ELF-1 (cell line): ENCODE measurements at regions not wholly inside any gene's neighbourhood (a gene's known extent, or its start where the extent isn't known, plus 50 kb on each side); places are given as distances from the start of the nearest gene placed in this dataset.

Experiments
- DNase-seq: peaks from one replicate; pipeline ENCODE4 v3.0.0-alpha.2; 2016; ENCODE audit warnings: low read depth, low spot score

DNA sequence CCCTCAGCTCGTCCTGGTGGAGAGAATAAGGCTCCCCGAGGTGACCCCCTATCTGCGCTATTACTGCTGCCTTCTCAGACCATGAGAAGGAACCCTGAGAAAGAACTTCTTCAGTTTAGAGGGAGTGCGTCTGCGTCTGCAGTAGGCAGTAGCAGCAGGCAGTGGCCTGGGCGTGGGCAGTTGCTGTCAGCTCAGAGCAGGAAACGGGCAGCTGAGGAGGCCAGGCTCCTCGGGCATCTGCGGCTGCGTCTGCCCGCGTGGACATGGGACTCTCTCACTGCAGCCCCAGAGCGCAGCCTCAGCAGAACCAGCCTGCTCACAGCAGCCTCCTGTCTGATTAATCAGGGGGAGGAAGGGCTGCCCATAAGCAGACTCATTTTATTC lies 49.8 kb upstream of the FCN1 start:
- DNase-seq, result no peak

DNA sequence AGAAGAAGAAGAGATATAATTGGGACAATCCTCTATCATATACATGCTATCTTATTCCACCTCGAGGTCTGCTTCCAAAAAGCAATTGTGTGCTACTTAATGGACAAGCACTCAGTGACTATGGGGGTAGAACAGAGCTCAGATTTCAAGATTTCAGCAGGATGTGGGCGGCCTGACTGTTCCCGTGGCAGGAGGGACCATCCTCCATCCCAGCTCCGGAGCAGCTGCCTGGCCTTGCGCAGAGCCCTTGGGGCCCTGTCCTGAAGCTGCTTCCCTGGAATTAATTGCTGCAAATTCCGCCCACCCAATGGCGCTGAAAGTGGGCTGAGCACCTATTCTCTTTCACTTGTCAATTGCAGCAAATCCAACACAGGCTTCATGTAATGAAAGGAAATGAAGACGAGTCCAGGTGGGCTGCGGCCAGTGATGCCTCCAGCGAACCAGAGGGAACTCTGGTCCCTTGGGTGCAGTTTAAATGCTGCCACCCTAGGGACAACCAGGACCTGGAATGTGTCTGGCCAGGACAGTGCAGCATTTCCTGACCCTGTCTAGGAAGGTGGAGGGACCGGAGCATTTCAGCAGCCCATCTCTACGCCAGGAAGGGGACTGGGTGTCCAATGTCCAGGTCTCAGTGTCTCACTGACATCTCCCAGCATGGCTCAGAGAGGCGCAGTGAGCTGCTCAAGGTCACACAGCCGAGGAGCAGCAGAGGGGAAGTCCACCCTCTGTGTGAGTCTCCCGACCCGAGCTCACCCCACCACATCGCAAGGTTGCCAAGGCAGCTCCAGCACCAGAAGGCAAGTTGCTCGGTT lies 50.5 kb upstream of the FCN1 start:
- DNase-seq, result peak; percentile 50

- DNase-seq, result no peak
These were observed 51.0 kb upstream of the FCN1 start for GRCh38 chr9:134968823-134969090.

- no peak for DNase-seq
These were observed 51.7 kb upstream of the FCN1 start for GRCh38 chr9:134969156-134970045.

GRCh38 chr9:134970198-134970597 lies 52.5 kb upstream of the FCN1 start:
- DNase-seq, result no peak

DNA sequence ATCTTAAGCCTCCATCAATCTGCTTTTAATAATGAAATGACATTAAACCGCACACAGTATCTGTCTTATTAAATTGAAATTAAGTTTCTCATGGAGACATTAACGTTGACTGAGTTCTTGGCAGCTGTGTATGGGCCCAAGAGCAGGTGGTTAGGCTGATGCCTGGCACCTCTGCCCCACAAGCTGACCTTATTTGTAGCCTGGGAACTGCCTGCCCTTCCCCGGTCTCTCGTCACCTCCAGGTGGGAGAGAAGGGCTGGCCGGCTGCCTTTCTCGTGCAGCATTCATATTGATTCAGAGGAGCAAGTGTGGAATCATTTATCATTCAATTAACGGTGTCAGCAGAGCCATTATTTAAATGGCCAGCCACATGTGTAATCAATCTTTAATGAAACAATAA lies 53.0 kb upstream of the FCN1 start:
- no peak for DNase-seq

DNA sequence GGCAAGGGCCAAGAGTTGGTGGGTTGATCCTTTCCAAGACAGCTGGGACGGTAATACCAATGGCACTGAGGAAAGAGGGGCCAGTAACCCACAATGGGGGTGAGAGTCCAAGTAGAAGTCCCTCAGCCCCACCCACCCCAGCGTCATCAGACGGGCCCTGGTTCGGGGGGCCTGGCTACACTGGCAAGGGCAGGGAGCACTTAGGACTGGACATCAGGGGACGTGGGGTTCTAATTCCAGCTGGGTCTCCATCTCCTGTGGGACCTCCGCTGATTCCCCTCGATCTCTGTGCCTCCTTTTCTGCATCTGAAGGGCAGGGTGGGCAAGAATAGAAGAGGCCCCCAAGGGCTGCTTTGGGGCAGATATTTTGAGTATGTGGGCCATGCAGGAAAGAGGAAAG lies 53.5 kb upstream of the FCN1 start:
- no peak for DNase-seq

- no peak for DNase-seq
These were observed 54.0 kb upstream of the FCN1 start for GRCh38 chr9:134971696-134972095.

DNA sequence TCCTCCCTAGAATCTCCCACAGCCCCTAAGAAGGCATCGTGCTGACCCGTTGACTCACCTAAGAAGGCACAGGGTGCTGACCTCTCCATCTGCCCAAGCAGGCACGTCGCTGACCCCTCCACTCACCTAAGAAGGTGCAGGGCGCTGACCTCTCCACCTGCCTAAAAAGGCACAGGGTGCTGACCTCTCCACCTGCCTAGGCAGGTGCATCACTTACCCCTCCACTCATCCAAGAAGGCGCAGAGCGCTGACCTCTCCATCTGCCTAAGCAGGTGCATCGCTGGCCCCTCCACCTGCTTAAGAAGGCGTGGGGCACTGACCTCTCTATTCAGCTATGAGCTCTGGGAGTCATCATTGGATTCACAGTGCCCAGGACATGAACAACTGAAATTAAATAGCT lies 54.4 kb upstream of the FCN1 start:
- DNase-seq, result no peak

DNA sequence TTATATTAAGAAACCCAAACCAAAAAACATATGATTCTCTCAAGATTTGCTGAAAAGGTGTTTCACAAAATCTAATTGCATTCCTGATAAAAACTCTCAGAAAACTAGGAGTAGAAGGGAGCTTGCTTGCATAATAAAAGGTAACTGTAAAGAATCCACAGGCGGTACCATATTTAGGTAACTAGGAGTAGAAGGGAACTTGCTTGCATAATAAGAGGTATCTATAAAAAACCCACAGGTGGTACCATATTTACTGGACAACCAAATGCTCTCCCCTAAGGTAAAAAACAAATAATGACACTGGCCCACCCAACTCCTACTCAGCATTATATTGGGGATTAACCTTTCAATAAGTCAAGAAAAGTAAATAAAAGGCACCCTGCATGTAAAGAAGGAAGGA lies 57.5 kb upstream of the FCN1 start:
- DNase-seq, result no peak

DNA sequence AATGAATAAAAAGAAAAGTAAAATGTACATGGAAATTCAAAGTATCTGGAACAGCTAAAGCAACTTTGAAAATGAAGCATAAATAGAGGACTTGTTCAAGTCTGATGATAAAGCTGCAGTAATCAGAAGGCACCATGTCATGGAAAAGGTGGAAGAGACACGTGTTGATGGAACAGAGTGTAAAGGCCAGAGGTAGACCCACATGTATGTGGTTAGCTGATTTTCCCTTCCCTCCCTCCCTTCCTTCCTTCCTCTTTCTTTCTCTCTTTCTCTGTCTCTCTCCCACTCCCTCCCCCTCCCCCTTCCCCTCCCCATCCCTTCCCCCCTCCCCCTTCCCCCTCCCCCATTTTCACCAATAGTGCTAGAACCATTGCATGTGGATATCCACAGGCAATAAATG lies 58.7 kb upstream of the FCN1 start:
- DNase-seq, result no peak

DNA sequence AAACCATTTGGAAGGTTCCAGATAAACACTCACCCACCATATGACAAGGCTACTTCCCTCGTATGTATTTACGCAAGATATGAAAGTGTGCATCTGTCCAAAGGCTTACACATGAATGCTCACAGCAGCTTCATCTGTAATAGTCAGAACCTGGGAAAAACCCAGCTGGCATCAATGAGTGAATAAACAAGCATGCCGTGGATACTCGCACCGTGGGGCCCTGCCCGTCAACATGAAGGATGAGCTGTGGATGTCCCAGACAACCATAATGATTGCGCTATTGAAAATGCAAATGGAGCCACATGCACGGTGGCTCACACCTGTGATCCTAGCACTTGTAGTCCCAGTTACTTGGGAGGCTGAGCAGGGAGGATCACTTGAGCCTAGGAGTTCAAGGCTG lies 60.6 kb upstream of the FCN1 start:
- no peak for DNase-seq

DNA sequence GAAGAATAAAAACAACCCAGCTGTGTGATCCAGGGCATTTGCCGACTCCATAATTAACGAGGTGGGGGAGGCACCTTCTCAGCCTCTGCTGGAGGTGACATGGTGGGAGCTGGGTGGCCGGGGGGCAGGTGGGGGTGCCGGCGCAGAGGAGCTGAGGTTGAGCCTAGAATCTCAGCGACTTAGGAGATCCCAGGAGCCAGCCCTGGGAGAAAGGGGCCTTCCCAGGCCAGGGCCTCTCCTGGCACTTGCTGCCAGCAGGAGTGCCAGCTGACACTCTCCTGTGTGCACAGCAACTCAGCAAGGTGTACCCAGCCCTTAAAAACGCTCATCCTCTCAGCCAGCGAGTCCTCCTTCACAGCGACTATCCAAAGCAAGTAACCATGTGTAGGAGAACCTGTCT lies 62.8 kb upstream of the FCN1 start:
- no peak for DNase-seq

DNA sequence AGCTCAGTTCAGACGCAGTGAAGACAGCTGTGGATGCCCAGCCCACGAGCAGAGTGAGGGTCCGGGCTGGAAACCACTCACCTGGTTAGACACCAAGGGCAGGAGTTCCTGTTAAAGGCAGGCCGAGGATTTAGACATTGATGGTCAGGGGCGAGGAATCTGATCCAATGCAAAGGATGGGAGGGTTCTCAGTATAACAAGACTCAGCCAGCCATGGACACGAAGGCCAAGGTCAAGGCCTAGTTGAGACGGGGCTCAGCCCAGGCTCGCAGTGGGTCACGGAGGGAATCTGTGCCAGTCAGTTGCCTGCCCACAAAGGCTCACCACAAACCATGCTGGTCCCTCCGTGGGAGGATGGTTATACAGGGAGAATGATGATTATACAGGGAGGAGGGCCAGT lies 63.3 kb upstream of the FCN1 start:
- DNase-seq, result no peak

DNA sequence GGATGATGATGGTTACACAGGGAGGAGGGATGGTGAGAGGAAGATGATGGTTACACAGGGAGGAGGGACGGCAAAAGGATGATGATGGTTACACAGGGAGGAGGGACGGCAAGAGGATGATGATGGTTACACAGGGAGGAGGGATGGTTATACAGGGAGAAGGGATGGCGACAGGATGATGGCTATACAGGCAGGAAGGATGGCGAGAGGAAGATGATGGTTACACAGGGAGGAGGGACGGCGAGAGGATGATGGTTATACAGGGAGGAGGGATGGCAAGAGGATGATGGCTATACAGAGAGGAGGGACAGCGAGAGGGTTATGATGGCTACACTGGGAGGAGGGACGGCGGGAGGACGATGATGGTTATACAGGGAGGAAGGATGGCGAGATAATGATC lies 64.1 kb upstream of the FCN1 start:
- DNase-seq, result no peak

GRCh38 chr9:134982311-134982710 lies 64.6 kb upstream of the FCN1 start:
- no peak for DNase-seq

DNA sequence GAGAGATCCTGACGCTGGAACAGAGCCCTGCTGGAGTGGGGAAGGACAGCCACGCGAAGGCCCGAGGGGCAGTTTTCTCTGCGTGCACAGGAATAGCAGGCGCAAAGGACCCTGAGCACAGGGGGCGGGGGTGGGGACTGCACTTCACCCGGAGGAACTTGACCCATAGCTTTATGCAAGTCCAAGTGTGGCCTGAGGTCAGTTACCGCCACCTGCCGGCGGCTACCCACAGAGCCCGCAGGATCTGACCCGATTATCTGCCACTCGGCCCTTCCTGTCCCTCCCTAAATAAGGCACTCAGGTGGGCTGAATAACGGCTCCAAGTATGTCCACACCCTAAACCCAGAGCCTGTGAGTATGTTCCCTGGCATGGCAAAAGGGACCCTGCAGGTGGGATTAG lies 65.4 kb upstream of the FCN1 start:
- peak; percentile 80 for DNase-seq

DNA sequence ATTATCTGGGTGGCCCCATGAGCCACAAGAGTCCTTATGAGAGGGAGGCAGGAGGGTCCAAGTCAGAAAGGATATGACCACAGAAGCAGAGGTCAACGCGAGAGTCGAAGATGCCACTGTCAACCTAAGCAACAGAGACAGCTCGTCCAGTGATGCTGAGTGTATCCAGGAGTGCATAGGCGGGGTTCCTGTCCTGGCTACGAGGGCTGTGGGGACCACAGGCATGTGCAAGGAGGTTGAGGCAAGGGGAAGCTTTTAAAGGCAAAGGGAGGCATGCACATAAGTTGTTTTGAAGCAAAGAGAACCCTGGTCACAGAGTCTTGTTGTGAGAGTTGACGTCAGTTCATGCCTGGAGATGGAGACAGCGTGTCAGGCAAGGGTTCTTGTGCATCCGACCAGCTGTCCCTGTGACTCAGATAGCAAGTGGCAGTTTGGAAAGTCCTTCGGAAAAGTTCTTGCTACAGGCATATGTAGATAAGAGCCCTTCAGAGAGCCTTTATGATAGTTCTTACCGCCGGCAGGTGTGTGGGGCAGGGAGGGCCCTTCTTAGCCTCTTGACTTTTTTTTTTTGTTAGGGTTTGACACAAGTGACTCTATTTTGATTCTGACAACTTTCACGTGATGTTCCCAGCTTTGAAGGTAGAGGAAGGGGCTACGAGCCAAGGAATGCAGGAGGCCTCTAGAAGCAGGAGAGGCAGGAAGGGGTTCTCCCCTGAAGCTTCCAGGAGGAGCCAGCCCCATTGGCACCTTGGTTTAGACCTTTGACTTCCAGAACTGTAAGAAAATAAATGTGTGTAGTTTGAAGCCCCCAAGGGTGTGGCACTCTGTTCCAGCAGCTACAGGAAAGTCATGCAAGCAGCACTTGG lies 66.0 kb upstream of the FCN1 start:
- no peak for DNase-seq

DNA sequence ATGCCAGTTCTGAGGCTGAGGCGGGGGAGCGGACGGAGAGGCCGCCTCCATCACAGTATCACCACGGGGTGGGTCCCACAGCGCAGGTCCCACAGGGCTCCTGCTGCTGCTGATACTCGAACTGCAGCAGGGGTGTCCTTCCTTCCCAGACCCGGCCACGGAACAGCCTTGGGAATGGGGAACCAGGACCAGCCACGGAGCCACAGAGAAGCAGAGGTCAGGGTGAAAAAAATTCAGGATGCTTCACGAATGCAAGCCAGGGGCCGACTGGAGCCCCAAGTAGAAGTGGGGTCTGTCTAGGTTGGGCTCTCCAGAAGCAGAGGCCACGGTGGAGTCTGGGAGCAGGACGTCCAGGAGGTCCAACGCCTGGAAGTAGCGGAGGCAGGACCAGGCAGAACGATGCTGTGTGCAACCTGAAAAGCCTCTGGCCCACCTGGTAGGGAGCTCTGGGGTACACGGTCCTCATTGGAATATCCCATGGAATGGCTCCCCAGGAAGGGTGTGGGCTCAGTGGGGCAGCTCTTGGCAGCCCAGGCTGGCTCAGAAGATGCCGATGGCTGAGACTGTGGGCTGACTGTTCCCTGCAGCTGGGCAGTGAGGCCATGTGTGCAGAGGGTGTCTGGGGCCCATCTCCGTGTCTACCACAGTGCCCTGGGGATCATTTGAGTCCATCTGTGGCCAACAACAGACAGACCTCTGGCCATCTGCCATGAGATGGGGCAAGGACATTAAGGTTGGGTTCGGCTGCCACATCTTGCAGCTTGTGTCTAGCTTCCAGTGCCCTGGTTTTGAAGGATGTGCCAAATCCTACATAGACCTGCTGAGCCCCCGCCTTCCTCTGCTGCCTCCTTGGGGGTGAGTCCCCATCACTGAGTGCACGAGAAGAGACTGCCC lies 66.9 kb upstream of the FCN1 start:
- DNase-seq, result no peak

- DNase-seq, result no peak
These were observed 67.7 kb upstream of the FCN1 start for GRCh38 chr9:134985451-134985850.

- DNase-seq, result no peak
These were observed 69.2 kb upstream of the FCN1 start for GRCh38 chr9:134986957-134987356.
